Ovary (tissue), 7 donors: ENCODE measurements at regions not wholly inside any gene's neighbourhood (a gene's known extent, or its start where the extent isn't known, plus 50 kb on each side); places are given as distances from the start of the nearest gene placed in this dataset.

ENCODE experiments used
- DNase-seq, 5 donors: peaks; one replicate each; pipeline ENCODE4 v3.0.0-alpha.2; 2019 to 2020
- H3K27ac ChIP-seq, 2 donors: fragments of 200-600 bp; one replicate each; pipeline versions ENCODE4 v1.5.1 to v1.8.0; 2019 to 2022
- H3K27me3 ChIP-seq: fragments of 200-600 bp; one replicate; pipeline ENCODE4 v1.8.0; 2022
- H3K36me3 ChIP-seq: fragments of 200-600 bp; sonication (generic); one replicate; pipeline ENCODE4 v1.5.1; 2019
- H3K4me1 ChIP-seq: one replicate; pipeline ENCODE4 v1.8.1; 2013; ENCODE audit warnings: mild to moderate bottlenecking, moderate library complexity; ENCODE audit not compliant: insufficient read depth
- H3K4me3 ChIP-seq: fragments of 200-600 bp; sonication (generic); one replicate; pipeline ENCODE4 v1.5.1; 2017
- H3K9me3 ChIP-seq, 2 donors: fragments of 200-600 bp in 1 of 2; sonication (generic) in 1 of 2; one replicate each; pipeline versions ENCODE4 v1.5.1 to v1.8.1; 2013 to 2019; ENCODE audit warnings: mild to moderate bottlenecking in 1 of 2, moderate library complexity in 1 of 2
- EP300 ChIP-seq: sonication (generic); formaldehyde crosslinking; IDR thresholded peaks from one replicate; pipeline ENCODE4 v1.6.1; 2017; ENCODE audit warnings: antibody characterized with exemption
- POLR2A ChIP-seq: fragments of 450-650 bp; IDR thresholded peaks from one replicate; pipeline ENCODE4 v1.6.1; 2017; ENCODE audit warnings: antibody characterized with exemption, mild to moderate bottlenecking, moderate library complexity
- WGBS, 3 donors: extraction: QIAGEN DNeasy Blood & Tissue Kit in 1 of 3; methylation state at CpG; one replicate each; pipeline versions ENCODE4 v1.1.5 to v1.1.7; 2013 to 2017; 5-methylcytosine and 5-hydroxymethylcytosine counted together
- intact Hi-C, 4 donors: fragments of 100-400 bp; cut with DNase I; formaldehyde crosslinking; loops; one replicate each; pipeline versions ENCODE4 v1.11.0 to v1.15.1; 2022 to 2023
- TF ChIP-seq, protein P1 (sequence below), 3 donors: fragments of 450-650 bp in 2 of 3; fragments of 200-600 bp in 1 of 3; IDR thresholded peaks; one replicate each; pipeline versions ENCODE4 v1.5.1 to v1.8.0; 2016 to 2022; ENCODE audit warnings: antibody characterized with exemption in 3 of 3, mild to moderate bottlenecking in 1 of 3
- donor health status: DM: no; HTN: no; CAD: no; lungs with moderate emphysema.
- donor health status: DM: no; HTN: no; CAD: no.
- donor health status: Bipolar disorder and iron deficiency.
- donor health status: DM: no; HTN: no; CAD: no.
- donor health status: DM: yes; HTN: yes; CAD: no.

DNA sequence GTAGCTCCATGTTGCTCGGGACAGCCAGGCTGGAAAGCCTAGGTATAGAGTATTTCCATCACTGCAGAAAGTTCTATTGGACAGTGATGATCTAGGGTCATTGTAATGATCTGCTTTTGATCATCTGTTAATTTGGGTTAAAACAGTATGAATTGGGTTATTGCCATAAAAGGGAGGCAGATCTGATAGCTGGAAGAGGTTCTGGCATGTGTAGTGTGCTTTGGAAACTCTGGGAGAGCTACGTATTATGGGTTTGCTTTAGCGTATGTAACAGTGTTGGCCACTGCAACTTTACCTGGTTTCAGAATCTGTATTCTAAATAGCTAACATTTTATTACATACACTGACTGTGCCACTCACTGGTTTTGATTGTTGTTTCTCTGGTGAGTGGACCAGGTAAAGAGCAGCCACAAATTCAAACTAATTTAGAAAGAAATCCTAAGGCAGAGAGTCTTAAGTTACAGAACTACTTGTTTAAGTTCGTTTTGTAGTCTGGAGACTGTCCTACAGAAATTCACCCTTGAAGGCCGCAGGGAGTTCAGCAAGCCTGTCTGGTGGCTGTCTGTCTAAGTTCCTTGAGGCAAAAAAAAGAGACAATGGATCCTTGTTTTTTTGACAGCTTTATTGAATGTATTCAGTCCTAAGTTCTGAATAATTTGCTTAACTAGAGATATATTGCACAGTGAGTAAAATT, 300.3 kb downstream of the PRL start:
- no peak for DNase-seq
- no peak overlapping the region for H3K4me3 ChIP-seq
- H3K9me3 ChIP-seq = no peaks in the 10 kb centered on the region
- intact Hi-C loops = no loop called here
- no peaks in the 10 kb centered on the region for H3K36me3 ChIP-seq
- no peaks in the 10 kb centered on the region for H3K27me3 ChIP-seq
- H3K4me1 ChIP-seq = peaks cover 5% of the 10 kb centered on the region
- 81 to 85% (median 81%) methylated on average over 5 of the region's 5 CpGs for WGBS, 3 donors
- TF ChIP-seq, protein P1, sequence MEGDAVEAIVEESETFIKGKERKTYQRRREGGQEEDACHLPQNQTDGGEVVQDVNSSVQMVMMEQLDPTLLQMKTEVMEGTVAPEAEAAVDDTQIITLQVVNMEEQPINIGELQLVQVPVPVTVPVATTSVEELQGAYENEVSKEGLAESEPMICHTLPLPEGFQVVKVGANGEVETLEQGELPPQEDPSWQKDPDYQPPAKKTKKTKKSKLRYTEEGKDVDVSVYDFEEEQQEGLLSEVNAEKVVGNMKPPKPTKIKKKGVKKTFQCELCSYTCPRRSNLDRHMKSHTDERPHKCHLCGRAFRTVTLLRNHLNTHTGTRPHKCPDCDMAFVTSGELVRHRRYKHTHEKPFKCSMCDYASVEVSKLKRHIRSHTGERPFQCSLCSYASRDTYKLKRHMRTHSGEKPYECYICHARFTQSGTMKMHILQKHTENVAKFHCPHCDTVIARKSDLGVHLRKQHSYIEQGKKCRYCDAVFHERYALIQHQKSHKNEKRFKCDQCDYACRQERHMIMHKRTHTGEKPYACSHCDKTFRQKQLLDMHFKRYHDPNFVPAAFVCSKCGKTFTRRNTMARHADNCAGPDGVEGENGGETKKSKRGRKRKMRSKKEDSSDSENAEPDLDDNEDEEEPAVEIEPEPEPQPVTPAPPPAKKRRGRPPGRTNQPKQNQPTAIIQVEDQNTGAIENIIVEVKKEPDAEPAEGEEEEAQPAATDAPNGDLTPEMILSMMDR (IDR thresholded peaks at IDR 0.05) = no peak
- TF ChIP-seq POLR2A = no peak
- no peak for TF ChIP-seq EP300
- no peak overlapping the region for H3K27ac ChIP-seq

DNA sequence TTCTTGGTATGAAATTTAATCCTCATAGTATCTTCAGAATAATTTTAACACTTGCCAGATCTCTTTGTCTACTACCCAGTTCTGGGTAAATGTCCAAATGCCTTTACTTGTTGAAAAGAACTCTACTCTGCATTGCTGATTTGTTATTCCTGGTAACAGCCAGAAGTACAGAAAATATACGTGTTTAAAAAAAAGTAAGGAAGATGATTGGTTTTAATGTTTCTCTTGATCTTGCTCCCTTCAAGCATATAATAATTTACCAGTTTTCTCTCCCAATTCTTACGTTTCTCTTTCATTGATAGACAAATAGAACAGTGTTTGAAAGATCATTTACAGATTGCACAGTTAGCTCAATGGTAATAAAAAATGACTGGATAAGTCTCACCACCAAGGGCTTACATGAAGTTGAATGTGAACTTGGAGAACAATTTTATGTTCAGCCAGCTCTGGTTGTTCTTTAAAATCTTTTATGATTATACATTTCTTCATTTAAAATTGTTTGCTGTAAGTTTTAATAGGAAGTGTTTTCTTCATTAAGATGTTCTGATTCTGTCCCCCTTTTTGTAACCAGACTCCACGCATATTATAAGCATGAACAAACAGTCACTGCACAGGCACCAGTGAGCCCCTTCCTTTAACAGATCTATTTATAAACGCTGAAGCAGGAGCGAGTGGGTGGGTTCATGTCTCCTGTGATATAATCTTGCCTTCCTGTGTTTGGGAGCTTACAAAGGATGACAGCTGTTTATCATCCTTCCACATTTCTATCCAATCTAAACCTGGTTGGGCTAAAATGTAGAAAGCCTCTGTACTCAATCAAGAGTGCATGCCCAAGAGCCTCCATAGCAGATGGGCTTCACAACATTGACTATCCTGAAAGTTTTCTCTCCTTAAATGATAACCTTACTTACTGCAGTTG, 299.5 kb downstream of the PRL start:
- H3K4me1 ChIP-seq = peaks cover 6% of the 10 kb centered on the region
- no peak for DNase-seq
- TF ChIP-seq, protein P1 (IDR thresholded peaks at IDR 0.05) = no peak
- TF ChIP-seq POLR2A (no peak), EP300 (no peak)
- no peak overlapping the region for H3K27ac ChIP-seq
- no peak overlapping the region for H3K4me3 ChIP-seq
- intact Hi-C loops = no loop called here
- H3K36me3 ChIP-seq = no peaks in the 10 kb centered on the region
- WGBS, 3 donors = 50 to 56% (median 53%) methylated on average over 5 of the region's 5 CpGs
- H3K9me3 ChIP-seq = no peaks in the 10 kb centered on the region
- H3K27me3 ChIP-seq = no peaks in the 10 kb centered on the region

DNA sequence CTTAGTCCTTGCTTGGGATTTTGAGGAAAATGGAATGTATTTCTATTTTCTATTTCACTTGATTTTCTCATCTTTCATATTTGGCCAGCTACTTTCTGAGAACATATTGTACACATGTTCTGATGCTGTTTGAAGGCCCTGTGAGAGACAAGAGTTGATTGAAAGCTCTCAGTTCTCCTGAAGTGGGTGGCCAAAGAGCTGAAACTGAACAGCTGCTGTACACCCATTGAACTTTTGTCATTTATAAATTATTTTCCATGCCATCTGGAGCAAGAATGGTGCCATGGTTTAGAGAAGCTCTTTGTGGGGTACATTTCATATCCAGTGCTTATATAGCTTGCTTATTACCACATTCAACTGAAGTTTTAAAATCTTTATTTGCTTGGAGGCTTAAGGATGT, 298.3 kb downstream of the PRL start:
- Histone ChIP-seq H3K27ac (no peak overlapping the region), H3K4me1 (peaks cover 6% of the 10 kb centered on the region), H3K9me3 (no peaks in the 10 kb centered on the region), H3K4me3 (no peak overlapping the region), H3K36me3 (no peaks in the 10 kb centered on the region), H3K27me3 (no peaks in the 10 kb centered on the region)
- DNase-seq = no peak
- TF ChIP-seq EP300 (no peak), POLR2A (no peak)
- TF ChIP-seq, protein P1 (IDR thresholded peaks at IDR 0.05) = no peak
- intact Hi-C loops = no loop called here

DNA sequence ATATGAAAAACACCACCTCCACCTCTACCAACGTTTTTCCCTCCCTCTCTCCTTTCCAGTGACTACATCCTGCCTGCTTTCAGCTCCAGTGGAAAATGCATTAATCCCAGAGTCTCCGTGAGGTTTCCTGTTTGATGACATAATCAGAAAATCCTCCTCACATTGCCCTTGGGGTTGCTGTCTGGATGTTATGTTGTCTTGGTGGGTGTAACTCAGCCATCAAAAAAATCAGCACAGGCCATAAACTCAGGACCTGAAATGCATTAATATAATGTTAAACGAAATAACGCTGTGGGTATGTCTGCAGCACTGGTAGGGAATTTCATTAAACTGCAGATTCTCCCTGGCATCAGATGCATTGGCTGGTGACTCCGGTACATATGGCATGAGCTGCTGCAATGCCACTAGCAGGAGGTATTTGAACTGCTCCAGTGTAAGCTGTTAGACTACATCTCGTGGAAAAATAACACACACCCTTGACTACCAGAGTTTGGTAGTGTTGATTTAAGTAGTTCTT, 297.8 kb downstream of the PRL start:
- intact Hi-C loops = no loop called here
- no peak overlapping the region for H3K4me3 ChIP-seq
- H3K36me3 ChIP-seq = no peaks in the 10 kb centered on the region
- H3K27me3 ChIP-seq = no peaks in the 10 kb centered on the region
- H3K9me3 ChIP-seq = no peaks in the 10 kb centered on the region
- H3K27ac ChIP-seq = no peak overlapping the region
- TF ChIP-seq, protein P1 (IDR thresholded peaks at IDR 0.05) = no peak
- TF ChIP-seq POLR2A (no peak), EP300 (no peak)
- 58 to 61% (median 58%) methylated on average over 6 of the region's 6 CpGs for WGBS, 3 donors
- DNase-seq = no peak
- H3K4me1 ChIP-seq = peaks cover 6% of the 10 kb centered on the region
